ENCODE measurements at regions not wholly inside any gene's neighbourhood (a gene's known extent, or its start where the extent isn't known, plus 50 kb on each side); places are given as distances from the start of the nearest gene placed in this dataset.

GRCh38 chr14:101237252-101237616 lies 324.1 kb upstream of the DIO3 start:
- Histone ChIP-seq H3K79me2 (ENCODE audit: insufficient read depth, low read length) (no peaks in the 10 kb centered on the region), H3K36me3 (ENCODE audit: low read length) (no peaks in the 10 kb centered on the region), H3K9me2 (replicated peaks; ENCODE audit: insufficient read depth, low read length) (no peaks in the 10 kb centered on the region), H3K27me3 (ENCODE audit: low read length) (no peaks in the 10 kb centered on the region), H2AFZ (ENCODE audit: low read depth, low read length, severe bottlenecking) (no peak overlapping the region), H3K4me2 (ENCODE audit: low read depth, low read length, poor library complexity, severe bottlenecking) (no peak overlapping the region), H3K9me3 (ENCODE audit: insufficient read depth, low read length) (no peaks in the 10 kb centered on the region), H3K27ac (ENCODE audit: low read depth, low read length) (no peak overlapping the region), H3F3A (ENCODE audit: insufficient read depth) (no peaks in the 10 kb centered on the region), H3K9ac (ENCODE audit: low read length) (no peak overlapping the region), H4K20me1 (ENCODE audit: low read depth, low read length) (no peaks in the 10 kb centered on the region), H3K4me3 (ENCODE audit: insufficient read depth, low read length, poor library complexity, severe bottlenecking) (no peak overlapping the region)
- TF ChIP-seq CTCF (IDR thresholded peaks at IDR 0.05; ENCODE audit: insufficient read depth, low read length, poor library complexity, severe bottlenecking) (no peak), EZH2phosphoT487 (conservative IDR thresholded peaks at IDR 0.05; ENCODE audit: low read length) (no peak)

- no peaks in the 10 kb centered on the region for H3K9me3 ChIP-seq (ENCODE audit: insufficient read depth, low read length)
- H3K27me3 ChIP-seq (ENCODE audit: low read length), result no peaks in the 10 kb centered on the region
- no peaks in the 10 kb centered on the region for H3K79me2 ChIP-seq (ENCODE audit: insufficient read depth, low read length)
- H3K36me3 ChIP-seq (ENCODE audit: low read length), result no peaks in the 10 kb centered on the region
- no peak overlapping the region for H3K9ac ChIP-seq (ENCODE audit: low read length)
- no peaks in the 10 kb centered on the region for H4K20me1 ChIP-seq (ENCODE audit: low read depth, low read length)
- H3K9me2 ChIP-seq (replicated peaks; ENCODE audit: insufficient read depth, low read length), result no peaks in the 10 kb centered on the region
- no peak overlapping the region for H3K4me3 ChIP-seq (ENCODE audit: insufficient read depth, low read length, poor library complexity, severe bottlenecking)
- H3F3A ChIP-seq (ENCODE audit: insufficient read depth), result no peaks in the 10 kb centered on the region
- H3K4me2 ChIP-seq (ENCODE audit: low read depth, low read length, poor library complexity, severe bottlenecking), result no peak overlapping the region
- no peak overlapping the region for H2AFZ ChIP-seq (ENCODE audit: low read depth, low read length, severe bottlenecking)
- no peak overlapping the region for H3K27ac ChIP-seq (ENCODE audit: low read depth, low read length)
- TF ChIP-seq CTCF (IDR thresholded peaks at IDR 0.05; ENCODE audit: insufficient read depth, low read length, poor library complexity, severe bottlenecking) (no peak), EZH2phosphoT487 (conservative IDR thresholded peaks at IDR 0.05; ENCODE audit: low read length) (no peak)
Measured at GRCh38 chr14:101239065-101239464, 322.2 kb upstream of the DIO3 start.

GRCh38 chr14:101241147-101241546 lies 320.1 kb upstream of the DIO3 start:
- Histone ChIP-seq H3K9ac (ENCODE audit: low read length) (no peak overlapping the region), H4K20me1 (ENCODE audit: low read depth, low read length) (no peaks in the 10 kb centered on the region), H3K27ac (ENCODE audit: low read depth, low read length) (no peak overlapping the region), H3K9me3 (ENCODE audit: insufficient read depth, low read length) (no peaks in the 10 kb centered on the region), H3K27me3 (ENCODE audit: low read length) (no peaks in the 10 kb centered on the region), H3K79me2 (ENCODE audit: insufficient read depth, low read length) (no peaks in the 10 kb centered on the region), H3F3A (ENCODE audit: insufficient read depth) (no peaks in the 10 kb centered on the region), H3K4me2 (ENCODE audit: low read depth, low read length, poor library complexity, severe bottlenecking) (no peak overlapping the region), H3K9me2 (replicated peaks; ENCODE audit: insufficient read depth, low read length) (no peaks in the 10 kb centered on the region), H3K36me3 (ENCODE audit: low read length) (no peaks in the 10 kb centered on the region), H3K4me3 (ENCODE audit: insufficient read depth, low read length, poor library complexity, severe bottlenecking) (no peak overlapping the region), H2AFZ (ENCODE audit: low read depth, low read length, severe bottlenecking) (no peak overlapping the region)
- TF ChIP-seq CTCF (IDR thresholded peaks at IDR 0.05; ENCODE audit: insufficient read depth, low read length, poor library complexity, severe bottlenecking) (no peak), EZH2phosphoT487 (conservative IDR thresholded peaks at IDR 0.05; ENCODE audit: low read length) (no peak)
